ENCODE measurements at regions not wholly inside any gene's neighbourhood (a gene's known extent, or its start where the extent isn't known, plus 50 kb on each side); places are given as distances from the start of the nearest gene placed in this dataset.

- no peak for DNase-seq
These were observed 259.4 kb downstream of the EPM2A start for GRCh38 chr6:145475794-145476396.

DNA sequence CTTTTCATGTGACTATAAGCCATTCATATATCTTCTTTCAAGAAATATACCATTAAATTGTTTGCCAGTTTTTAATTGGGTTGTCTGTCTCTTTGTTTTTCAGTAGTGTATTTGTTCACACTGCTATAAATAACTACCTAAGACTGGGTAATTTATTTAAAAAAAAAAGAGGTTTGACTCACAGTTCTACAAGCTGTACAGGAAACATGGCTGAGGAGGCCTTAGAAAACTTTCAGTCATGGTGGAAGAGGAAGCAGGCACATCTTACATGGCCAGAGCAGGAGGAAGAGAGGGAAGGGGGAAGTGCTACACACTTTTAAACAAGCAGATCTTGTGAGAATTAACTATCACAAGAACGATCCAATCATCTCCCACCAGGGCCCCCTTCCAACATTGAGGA is 255.3 kb downstream of the EPM2A start:
- no peak for DNase-seq

- DNase-seq: no peak
These were observed 251.9 kb downstream of the EPM2A start for GRCh38 chr6:145483191-145483996.

GRCh38 chr6:145485288-145485687 is 250.0 kb downstream of the EPM2A start:
- DNase-seq: no peak

- no peak for DNase-seq
These were observed 249.0 kb downstream of the EPM2A start for GRCh38 chr6:145486306-145486705.

DNA sequence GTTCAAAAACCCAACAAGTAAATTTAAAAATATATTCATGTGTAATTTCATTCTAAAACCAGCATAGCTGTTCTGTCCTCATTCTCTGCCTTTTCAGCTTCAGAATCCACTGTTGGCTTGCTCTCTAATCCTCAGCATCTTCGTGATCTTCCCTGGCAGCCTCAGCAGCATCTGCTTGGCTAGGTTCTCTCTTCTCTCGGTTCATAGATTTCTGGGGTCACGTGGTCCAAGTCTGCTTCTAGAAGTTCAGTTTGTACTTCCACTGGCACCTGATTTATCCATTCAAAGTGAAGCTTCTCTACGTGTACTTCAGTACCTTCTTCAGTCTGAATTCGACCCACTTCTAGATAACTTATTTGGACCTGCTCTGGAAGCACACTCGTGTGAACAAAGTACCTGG is 245.7 kb downstream of the EPM2A start:
- no peak for DNase-seq

DNA sequence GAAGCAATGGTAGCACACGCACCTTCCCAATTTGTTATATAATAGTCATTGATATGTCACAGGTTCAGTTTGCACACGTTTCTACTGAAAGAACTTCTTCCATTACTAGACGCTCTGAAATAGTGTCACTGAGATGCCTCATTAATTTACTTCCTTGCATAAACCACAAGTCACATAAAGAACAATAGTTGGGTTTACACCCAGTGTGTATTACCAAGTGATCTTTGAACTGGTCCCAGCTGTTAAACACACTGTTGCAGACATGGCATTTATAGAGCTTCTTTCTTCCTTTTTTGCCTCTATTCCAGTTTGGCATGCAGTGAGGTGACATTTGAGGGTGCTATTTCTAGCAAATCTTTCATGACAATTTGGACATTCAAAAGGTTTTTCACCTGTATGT is 245.3 kb downstream of the EPM2A start:
- no peak for DNase-seq

GRCh38 chr6:145491126-145491525 is 244.2 kb downstream of the EPM2A start:
- DNase-seq: no peak

GRCh38 chr6:145497006-145497405 is 238.3 kb downstream of the EPM2A start:
- no peak for DNase-seq

DNA sequence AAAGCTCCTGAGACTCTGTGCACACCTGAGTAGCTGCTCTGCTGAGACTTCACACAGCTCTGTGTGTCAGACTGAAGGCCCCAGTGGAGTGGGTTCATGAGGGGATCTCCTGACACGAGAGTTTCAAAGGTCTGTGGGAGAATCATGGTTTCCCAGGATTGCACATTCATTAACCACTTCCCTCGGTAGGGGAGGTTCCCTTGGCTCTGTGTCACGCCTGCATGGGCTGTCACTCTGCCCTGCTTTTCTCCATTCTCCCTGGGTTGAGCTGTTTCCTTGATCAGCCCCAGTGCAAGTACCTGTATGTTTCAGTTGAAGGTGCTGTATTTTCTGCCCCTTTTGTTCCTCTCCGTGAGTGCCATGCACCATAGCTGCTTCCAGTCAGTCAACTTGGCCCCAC is 236.9 kb downstream of the EPM2A start:
- no peak for DNase-seq

DNA sequence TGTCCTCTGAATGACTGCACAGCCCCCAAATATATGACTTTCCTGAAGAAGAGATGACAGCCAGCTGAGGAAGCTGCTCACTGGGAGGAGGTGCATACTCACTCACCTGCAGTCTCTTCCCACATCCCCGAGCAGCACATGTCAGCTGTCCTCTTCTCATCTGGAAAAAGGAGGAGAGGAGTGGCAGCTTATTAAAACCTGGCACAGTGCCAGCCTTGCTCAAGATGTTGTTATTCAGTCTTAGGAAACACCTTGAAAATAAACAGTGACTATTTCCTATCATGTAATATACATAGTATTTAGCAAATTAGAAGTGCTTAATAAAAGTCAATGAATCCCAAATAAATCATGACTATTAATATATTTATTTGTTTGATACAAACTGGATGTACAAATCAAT is 232.9 kb downstream of the EPM2A start:
- DNase-seq: no peak

- no peak for DNase-seq
These were observed 229.2 kb downstream of the EPM2A start for GRCh38 chr6:145506136-145506535.

- DNase-seq: no peak
These were observed 228.8 kb downstream of the EPM2A start for GRCh38 chr6:145506565-145506964.

DNA sequence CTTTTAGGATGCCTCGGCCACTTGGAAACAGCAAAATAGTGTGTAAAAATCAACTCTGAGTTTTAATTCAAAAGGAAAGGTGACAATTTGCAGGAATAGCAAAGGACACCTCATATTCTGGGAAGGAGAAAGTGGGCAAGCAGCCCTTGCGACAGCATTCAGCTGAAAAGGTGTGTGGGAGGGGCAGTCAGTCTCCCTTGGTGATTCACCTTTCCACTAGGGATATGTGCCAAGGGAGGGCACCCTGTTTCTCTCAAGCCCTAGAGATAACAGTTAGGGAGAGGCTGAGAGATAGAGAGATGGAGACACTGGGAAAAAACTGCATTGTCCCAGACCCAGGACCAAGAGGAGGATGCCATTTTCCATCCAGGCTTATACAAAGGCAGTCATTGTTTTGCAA is 228.1 kb downstream of the EPM2A start:
- no peak for DNase-seq

DNA sequence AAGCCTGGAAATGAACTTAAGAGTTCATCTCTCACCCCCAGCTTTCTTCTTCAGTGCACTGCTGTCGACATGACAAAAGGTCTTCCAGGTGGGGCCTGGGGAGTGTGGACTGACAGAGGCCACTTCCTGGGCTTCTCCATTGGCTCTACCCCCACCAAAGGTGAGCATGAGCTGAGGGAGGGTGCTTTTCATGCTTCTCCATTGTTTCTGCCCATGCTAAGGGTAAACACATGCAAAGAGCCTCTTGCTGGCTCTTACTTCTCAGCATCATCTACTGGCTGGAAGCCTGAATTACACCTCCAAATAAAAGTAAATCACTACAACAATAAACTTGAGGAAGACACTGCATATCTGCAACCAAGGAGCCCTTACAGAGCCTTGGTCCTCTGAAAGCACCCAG is 227.2 kb downstream of the EPM2A start:
- no peak for DNase-seq

GRCh38 chr6:145517492-145517891 is 217.8 kb downstream of the EPM2A start:
- DNase-seq: no peak

DNA sequence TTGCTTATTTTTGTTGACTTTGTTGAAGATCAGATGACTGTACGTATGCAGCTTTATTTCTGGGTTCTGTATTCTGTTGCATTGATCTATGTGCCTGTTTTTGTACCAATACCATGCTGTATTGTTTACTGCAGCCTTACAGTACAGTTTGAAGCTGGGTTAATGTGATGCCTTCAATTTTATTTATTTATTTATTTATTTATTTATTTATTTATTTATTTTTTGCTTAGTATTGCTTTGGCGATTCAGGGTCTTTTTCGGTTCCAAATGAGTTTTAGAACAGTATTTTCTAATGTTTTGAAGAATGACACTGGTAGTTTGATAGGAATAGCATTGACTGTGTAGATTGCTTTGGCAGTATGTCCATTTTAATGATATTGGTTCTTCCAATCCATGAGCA is 210.3 kb downstream of the EPM2A start:
- no peak for DNase-seq

DNA sequence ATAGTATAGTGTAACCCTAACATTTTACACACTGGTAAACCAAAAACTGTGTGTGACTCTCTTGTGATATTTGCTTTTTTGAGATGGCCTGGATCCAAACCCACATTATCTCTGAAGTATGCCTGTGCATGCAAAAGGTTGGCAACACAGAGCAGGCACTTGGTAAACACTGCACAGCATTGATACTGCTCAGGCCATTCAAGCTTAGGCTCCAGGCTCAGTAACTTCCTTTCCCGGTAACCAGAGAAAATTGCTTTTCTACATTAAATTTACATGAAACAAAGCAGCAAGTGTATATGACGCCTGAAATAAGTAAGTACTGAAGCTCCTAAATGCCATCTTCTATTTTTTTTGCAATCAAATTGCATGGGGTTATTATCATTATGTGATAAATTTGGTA is 205.7 kb downstream of the EPM2A start:
- no peak for DNase-seq

- no peak for DNase-seq
These were observed 204.9 kb downstream of the EPM2A start for GRCh38 chr6:145530454-145530853.

DNA sequence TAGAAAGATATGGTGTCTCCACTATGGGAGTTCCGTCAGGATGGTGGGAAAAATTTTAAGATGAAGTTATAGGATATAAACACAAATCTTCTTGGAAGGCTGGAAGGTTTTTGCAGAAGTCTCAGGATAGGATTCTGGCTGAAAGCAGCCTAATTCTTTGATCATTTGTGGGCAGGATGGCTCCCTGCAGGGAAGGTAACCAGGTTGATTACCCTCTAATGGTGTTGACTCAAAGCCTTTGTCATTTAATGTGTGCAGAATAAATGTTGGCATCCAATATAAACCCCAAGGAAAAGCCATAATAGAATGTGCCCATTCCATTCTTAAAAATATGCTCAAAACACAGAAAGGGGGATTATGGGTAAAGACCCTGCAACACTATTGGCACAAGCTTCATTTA is 204.3 kb downstream of the EPM2A start:
- DNase-seq: no peak

DNA sequence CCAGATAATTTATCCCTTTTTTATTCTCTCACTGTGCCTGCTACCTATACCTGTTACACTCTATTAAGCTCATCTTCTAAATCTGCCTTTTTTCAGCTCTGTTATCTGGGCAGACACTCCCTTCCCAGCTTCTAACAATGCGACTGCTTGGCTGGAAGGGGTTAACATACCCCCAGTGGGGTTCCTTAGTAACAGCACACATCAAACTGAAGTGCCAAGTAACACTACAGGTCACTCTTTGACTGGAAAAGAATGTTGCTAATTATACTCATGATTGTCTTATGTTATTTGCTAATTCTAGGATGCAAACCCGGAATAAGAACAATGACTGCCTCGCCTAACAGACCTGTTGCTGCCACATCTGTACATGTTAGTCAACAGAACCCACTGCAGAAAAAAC is 203.5 kb downstream of the EPM2A start:
- no peak for DNase-seq

DNA sequence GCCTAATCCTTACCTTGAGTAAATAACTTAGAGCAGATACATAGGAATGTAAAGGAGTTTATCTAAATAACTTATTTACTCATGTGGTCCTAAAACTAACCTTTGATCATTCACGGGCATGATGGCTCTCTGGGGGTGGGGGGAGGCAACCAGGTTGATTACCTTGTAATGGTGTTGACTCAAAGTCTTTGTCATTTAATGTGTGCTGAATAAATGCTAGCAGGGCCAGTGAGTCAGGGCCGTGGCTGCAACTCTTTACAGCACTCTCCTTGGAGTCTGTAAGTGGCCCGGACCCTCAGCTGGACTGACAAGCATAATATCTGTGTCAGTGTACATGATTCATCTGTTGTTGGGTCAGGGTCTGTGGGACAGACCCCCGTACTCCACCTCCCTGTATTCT is 203.0 kb downstream of the EPM2A start:
- DNase-seq: no peak

DNA sequence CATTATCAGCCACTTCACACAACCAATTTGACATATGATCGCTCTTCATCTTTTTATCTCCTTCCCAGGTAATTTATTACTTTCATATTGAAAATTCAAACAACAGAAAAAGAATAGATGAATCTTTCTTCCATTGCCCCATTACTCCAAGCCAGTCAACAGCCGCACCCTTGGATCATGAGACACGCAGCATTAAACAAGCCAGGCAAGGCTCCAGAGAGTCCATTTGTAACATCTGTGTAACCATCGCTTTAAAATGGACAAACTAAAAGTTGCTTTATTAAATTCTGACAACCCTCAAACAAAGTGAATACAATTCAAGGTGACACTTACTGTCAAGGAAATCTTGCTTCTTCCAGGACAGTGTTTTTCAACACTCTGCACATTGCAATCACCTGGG is 200.3 kb downstream of the EPM2A start:
- no peak for DNase-seq

- no peak for DNase-seq
These were observed 196.3 kb downstream of the EPM2A start for GRCh38 chr6:145538989-145539388.

DNA sequence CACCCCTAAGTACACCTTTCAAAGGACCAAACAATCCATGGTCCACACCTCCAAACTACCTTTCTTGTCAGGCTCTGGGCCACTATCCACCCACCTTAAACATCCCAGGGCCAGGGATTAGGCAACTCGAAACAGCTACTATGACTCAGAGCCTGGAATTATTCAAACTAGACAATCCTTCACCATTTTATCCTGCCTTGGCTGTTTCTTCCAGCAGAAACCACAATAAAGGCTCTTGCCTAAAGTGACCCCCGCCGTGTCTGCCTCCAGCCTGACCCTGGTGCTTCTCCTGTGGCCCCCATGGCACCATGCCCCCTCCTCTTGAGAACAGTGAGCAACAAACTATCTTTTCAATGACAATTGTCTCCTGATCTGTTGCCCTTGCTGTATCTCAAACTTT is 195.5 kb downstream of the EPM2A start:
- DNase-seq: no peak

Data from retina (tissue), 1 donor.